Erythroblast (primary cell): ENCODE measurements at regions not wholly inside any gene's neighbourhood (a gene's known extent, or its start where the extent isn't known, plus 50 kb on each side); places are given as distances from the start of the nearest gene placed in this dataset.
"Not testable (repeated sequence)": the region's sequence is repeated elsewhere in the genome, so short reads cannot be mapped to it uniquely, and the experiment has no call there.

Experiments used
- DNase-seq, 2 experiments: peaks; one replicate each; lab custom pipeline; 2025; lab: John Stamatoyannopoulos, UW
- GATA1 ChIP-seq: IDR thresholded peaks from 2 replicates; pipeline ENCODE4 v1.6.1; 2011; ENCODE audit warnings: low read depth, mild to moderate bottlenecking, control low read depth, low read length, moderate library complexity
- POLR2A ChIP-seq: IDR thresholded peaks from 2 replicates; pipeline ENCODE4 v1.6.1; 2011; ENCODE audit warnings: mild to moderate bottlenecking, low read length

DNA sequence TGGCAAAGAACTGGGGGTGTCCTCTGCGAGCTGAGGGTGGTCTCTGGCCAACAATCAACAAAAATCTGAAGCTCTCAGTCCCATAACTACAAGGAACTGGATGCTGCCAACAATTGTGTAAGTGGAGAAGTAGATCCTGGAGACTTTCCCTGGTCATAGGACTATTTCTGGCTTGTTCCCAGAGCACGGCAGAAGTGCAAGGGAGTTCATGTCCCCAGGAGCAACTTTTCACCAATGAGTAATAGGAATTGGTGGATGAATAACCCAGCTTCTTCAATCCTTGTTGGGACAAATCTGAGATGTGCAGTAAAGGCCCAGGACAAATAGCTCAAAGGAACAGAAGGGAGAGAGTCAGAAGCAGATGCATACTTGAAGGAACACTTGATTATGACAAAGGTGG is 95.5 kb downstream of the QRSL1 start:
- DNase-seq = no peak
- no peak for TF ChIP-seq GATA1
- TF ChIP-seq POLR2A = no peak

DNA sequence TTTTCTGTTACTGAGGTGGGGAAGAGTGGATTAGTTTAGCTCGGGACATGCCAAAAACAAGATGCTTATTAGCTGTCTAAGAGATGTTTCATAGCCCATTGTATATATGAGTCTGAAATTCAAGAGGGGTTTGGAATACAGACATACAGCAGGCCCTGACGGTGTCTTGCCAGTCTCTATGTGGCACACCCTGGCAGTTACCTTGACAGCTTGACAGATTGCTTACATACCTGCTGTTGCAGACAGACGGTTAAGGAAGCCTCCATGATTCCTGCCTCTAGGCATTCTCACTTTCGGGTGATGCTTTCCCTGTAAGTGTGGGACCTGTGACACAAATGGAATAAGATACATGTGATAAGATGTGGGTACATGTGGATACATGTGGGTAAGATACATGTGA is 95.0 kb downstream of the QRSL1 start:
- TF ChIP-seq GATA1 = no peak
- no peak for TF ChIP-seq POLR2A
- DNase-seq = no peak

DNA sequence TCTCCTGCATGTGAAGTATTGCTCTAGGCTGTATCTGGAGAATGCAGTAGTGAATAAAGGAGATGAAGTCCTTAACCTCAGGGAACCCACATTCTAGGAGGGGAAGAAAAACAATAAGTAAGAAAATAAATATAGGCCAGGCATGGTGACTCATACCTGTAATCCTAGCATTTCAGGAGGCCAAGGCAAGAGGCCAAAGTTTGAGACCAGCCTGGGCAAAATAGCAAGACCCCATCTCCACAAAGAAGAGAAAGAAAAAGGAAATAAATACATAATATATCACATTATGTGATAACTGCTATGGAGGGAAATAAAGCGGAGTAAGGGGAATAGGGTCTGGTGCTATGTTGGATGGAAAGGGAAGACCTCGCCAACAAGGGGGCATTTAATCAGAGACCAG is 94.0 kb downstream of the QRSL1 start:
- not testable (repeated sequence) for DNase-seq

DNA sequence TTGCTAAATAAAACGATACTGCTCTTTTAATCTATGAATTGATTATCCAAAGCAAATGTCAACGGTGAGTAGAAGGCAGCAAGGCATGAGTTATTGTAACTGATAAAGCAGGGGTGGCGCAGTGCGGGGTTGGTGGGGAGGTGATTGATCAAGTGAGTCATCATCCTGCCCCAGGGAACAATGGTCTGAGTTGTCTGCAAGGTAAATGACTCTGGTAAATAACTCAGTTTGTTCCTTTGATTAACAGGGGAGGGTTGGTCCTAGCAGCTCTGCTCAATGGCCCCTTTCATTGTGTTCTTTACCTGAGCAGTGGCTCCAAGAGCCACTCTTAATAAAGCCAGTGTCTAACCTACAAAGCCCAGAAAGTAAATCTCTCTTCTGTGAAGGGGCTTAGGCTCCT is 91.8 kb downstream of the QRSL1 start:
- not testable (repeated sequence) for DNase-seq
